AG04450 (cell line): ENCODE measurements at regions not wholly inside any gene's neighbourhood (a gene's known extent, or its start where the extent isn't known, plus 50 kb on each side); places are given as distances from the start of the nearest gene placed in this dataset.

Experiments
- CTCF ChIA-PET: fragments of 300-600, 350-600 bp; formaldehyde crosslinking; extraction: SDS; loops from one replicate; lab custom pipeline; 2022; ENCODE audit warnings: antibody characterized with exemption, inconsistent platforms; lab: Charles Lee
- POLR2A ChIA-PET: fragments of 350-600 bp; formaldehyde crosslinking; extraction: SDS; loops from one replicate; lab custom pipeline; 2021; ENCODE audit warnings: antibody characterized with exemption, inconsistent platforms; lab: Yijun Ruan, JAX
- DNase-seq: peaks from one replicate; pipeline ENCODE4 v3.0.0-alpha.2; 2011; ENCODE audit warnings: low read depth, low spot score
- H3K27ac ChIP-seq: one replicate; pipeline ENCODE4 v1.5.1; 2012; ENCODE audit warnings: low read depth, low read length, control low read depth
- H3K27me3 ChIP-seq: one replicate; pipeline ENCODE4 v1.6.0; 2012; ENCODE audit warnings: low read length; ENCODE audit not compliant: control insufficient read depth, insufficient read depth
- H3K4me3 ChIP-seq: 2 replicates; pipeline ENCODE4 v1.5.1; 2011; ENCODE audit warnings: mild to moderate bottlenecking, low read depth, low read length, control low read depth
- H3K9me3 ChIP-seq: 2 replicates; pipeline ENCODE4 v1.5.1; 2012; ENCODE audit warnings: low read length; ENCODE audit not compliant: control insufficient read depth, insufficient read depth
- CTCF ChIP-seq: IDR thresholded peaks from 2 replicates; pipeline ENCODE4 v1.5.1; 2011; ENCODE audit warnings: low read depth, low read length, control low read depth, inconsistent platforms

DNA sequence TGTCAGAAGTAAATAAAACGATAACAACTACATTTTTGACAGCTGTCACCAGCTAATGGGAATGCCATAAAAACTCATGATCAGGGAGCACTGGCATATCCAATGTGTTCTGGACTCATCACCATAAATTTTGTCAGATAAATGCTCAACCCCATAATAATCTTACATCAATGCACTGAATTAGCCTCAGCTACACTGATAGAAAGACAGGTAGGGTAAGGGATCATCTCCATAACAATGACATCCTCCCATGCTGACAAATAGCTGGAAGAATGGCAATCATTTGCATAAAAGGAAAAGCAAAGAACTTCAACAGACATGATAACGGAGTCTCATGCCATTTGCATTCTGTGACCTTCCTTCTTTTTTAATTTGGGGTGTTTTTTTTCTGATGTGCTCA, 352.8 kb upstream of the PFKP start:
- CTCF ChIA-PET = no interaction called here
- peaks cover 36% of the 10 kb centered on the region for H3K9me3 ChIP-seq

GRCh38 chr10:2703953-2704352, 363.4 kb upstream of the PFKP start:
- TF ChIP-seq CTCF = no peak
- no peak overlapping the region for H3K27ac ChIP-seq
- H3K27me3 ChIP-seq = no peaks in the 10 kb centered on the region
- H3K4me3 ChIP-seq = no peak overlapping the region
- POLR2A ChIA-PET = no interaction called here
- peaks cover 27% of the 10 kb centered on the region for H3K9me3 ChIP-seq
- DNase-seq = no peak
- CTCF ChIA-PET = no interaction called here

More for the DNA sequence above, 352.8 kb upstream of the PFKP start:
- Histone ChIP-seq H3K27ac (no peak overlapping the region), H3K4me3 (no peak overlapping the region), H3K27me3 (no peaks in the 10 kb centered on the region)
- POLR2A ChIA-PET = no interaction called here
- TF ChIP-seq CTCF = no peak
- no peak for DNase-seq

DNA sequence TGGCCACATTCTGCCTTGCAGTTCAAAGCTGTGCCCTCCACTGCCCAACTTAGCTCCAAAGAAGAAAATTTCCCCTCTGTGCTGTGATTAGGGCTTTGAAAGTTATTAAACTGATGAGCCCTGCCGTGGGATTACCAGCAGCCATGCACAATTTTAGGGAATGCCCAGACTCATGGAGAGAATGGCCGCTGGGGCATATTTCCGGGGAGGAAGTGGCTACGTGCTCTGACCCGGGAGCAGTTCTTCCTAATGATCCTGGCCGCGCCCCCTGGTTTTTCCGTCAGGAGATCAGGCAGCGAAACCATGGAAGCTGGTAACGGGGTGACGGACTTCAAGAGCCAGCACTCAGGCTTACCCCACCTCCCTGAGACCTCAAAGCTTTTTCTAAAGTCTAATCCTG, 365.5 kb upstream of the PFKP start:
- no peak for DNase-seq
- ChIA-PET CTCF (no interaction called here), POLR2A (no interaction called here)
- H3K9me3 ChIP-seq = peaks cover 27% of the 10 kb centered on the region
- no peak overlapping the region for H3K27ac ChIP-seq
- no peak for TF ChIP-seq CTCF
- no peaks in the 10 kb centered on the region for H3K27me3 ChIP-seq
- no peak overlapping the region for H3K4me3 ChIP-seq

- H3K9me3 ChIP-seq = peaks cover 27% of the 10 kb centered on the region
- ChIA-PET POLR2A (no interaction called here), CTCF (no interaction called here)
- DNase-seq = no peak
- H3K4me3 ChIP-seq = no peak overlapping the region
- H3K27ac ChIP-seq = no peak overlapping the region
- no peaks in the 10 kb centered on the region for H3K27me3 ChIP-seq
- no peak for TF ChIP-seq CTCF
Observed at GRCh38 chr10:2700626-2701305, 366.6 kb upstream of the PFKP start.

DNA sequence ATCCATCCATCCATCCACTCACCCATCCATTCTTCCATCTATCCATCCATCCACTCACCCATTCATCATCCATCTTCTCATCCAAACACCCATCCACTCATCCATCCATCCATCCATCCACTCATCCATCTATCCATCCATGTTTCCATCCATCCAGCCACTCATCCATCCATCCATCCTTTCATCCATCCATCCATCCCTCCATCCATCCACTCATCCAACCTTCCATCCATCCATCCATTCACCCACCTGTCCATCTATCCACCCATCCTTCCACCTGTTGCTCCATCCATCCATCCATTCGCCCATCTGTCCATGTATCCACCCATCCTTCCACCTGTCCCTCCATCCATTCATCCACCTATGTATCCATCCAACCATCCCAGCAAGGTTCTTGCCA, 378.4 kb upstream of the PFKP start:
- peaks cover 28% of the 10 kb centered on the region for H3K9me3 ChIP-seq
- DNase-seq = no peak
- no peaks in the 10 kb centered on the region for H3K27me3 ChIP-seq
- CTCF ChIA-PET = no interaction called here
- H3K27ac ChIP-seq = no peak overlapping the region
- no peak for TF ChIP-seq CTCF
- H3K4me3 ChIP-seq = no peak overlapping the region
- POLR2A ChIA-PET = no interaction called here
